Gastroesophageal sphincter (tissue), 4 donors: ENCODE measurements at regions not wholly inside any gene's neighbourhood (a gene's known extent, or its start where the extent isn't known, plus 50 kb on each side); places are given as distances from the start of the nearest gene placed in this dataset.

Experiments
- ATAC-seq: fragments of 150-250 bp; one replicate; pipeline ENCODE4 v1.9.1; 2016; ENCODE audit warnings: mild to moderate bottlenecking, moderate library complexity
- H3K27ac ChIP-seq, 4 donors: fragments of 200-600 bp; sonication (generic) in 3 of 4; 1 replicate in 3 of 4; 2 replicates in 1 of 4; pipeline ENCODE4 v1.5.1; 2016 to 2019
- H3K27me3 ChIP-seq: fragments of 200-600 bp; sonication (generic); one replicate; pipeline ENCODE4 v1.5.1; 2019
- H3K36me3 ChIP-seq, 2 donors: fragments of 200-600 bp; sonication (generic); one replicate each; pipeline ENCODE4 v1.5.1; 2019; ENCODE audit warnings: control low read depth in 1 of 2
- H3K4me1 ChIP-seq, 3 donors: fragments of 200-600 bp; sonication (generic); 1 replicate in 2 of 3; 2 replicates in 1 of 3; pipeline ENCODE4 v1.5.1; 2016 to 2019; ENCODE audit warnings: control low read depth in 2 of 3
- H3K4me3 ChIP-seq, 2 donors: fragments of 200-600 bp; sonication (generic); one replicate each; pipeline ENCODE4 v1.5.1; 2019; ENCODE audit warnings: mild to moderate bottlenecking in 1 of 2, moderate library complexity in 1 of 2
- H3K9me3 ChIP-seq, 3 donors: fragments of 200-600 bp; sonication (generic); one replicate each; pipeline ENCODE4 v1.5.1; 2017 to 2019; ENCODE audit warnings: control low read depth in 2 of 3
- CTCF ChIP-seq, 4 experiments: fragments of 200-600 bp in 2 of 4; fragments of 450-650 bp in 2 of 4; sonication (generic) in 1 of 4; IDR thresholded peaks; one replicate each; pipeline ENCODE4 v1.5.1; 2017 to 2019; ENCODE audit warnings: antibody characterized with exemption in 4 of 4, mild to moderate bottlenecking in 2 of 4, moderate library complexity in 2 of 4
- EP300 ChIP-seq: sonication (generic); formaldehyde crosslinking; IDR thresholded peaks from one replicate; pipeline ENCODE4 v1.6.1; 2017; ENCODE audit warnings: antibody characterized with exemption, mild to moderate bottlenecking
- POLR2A ChIP-seq, 2 donors: fragments of 450-650 bp; IDR thresholded peaks; one replicate each; pipeline ENCODE4 v1.6.1; 2017; ENCODE audit warnings: antibody characterized with exemption in 2 of 2, mild to moderate bottlenecking in 2 of 2, moderate library complexity in 1 of 2
- POLR2AphosphoS5 ChIP-seq: sonication (generic); formaldehyde crosslinking; IDR thresholded peaks from one replicate; pipeline ENCODE4 v1.6.1; 2017; ENCODE audit warnings: antibody characterized with exemption
- WGBS, 2 donors: methylation state at CpG; one replicate each; pipeline ENCODE4 v1.1.5; 2018; ENCODE audit warnings: low coverage in 1 of 2; 5-methylcytosine and 5-hydroxymethylcytosine counted together

- peaks cover 0 to 85% (median 0%) of the 10 kb centered on the region in 3 donors for H3K9me3 ChIP-seq
- 50% methylated on average over 1 of the region's 3 CpGs; no CpG with 5 or more reads in 1 of the 2 donors for WGBS, 2 donors
- H3K27ac ChIP-seq: no peak overlapping the region
- no peaks in the 10 kb centered on the region for H3K27me3 ChIP-seq
- H3K4me1 ChIP-seq: no peaks in the 10 kb centered on the region
- no peak overlapping the region for H3K4me3 ChIP-seq
- no peak for ATAC-seq
- H3K36me3 ChIP-seq: no peaks in the 10 kb centered on the region
- TF ChIP-seq EP300 (no peak), CTCF (IDR thresholded peaks at IDR 0.05) (no peak)
Measured at GRCh38 chr15:25236861-25237155, 202.0 kb downstream of the UBE3A start.

- Histone ChIP-seq H3K9me3 (peaks cover 0 to 85% (median 0%) of the 10 kb centered on the region in 3 donors), H3K4me3 (no peak overlapping the region), H3K36me3 (no peaks in the 10 kb centered on the region), H3K27ac (no peak overlapping the region), H3K4me1 (no peaks in the 10 kb centered on the region), H3K27me3 (no peaks in the 10 kb centered on the region)
- 90% methylated on average over 2 of the region's 14 CpGs; no CpG with 5 or more reads in 1 of the 2 donors for WGBS, 2 donors
- ATAC-seq: no peak
- no peak for TF ChIP-seq POLR2A (IDR thresholded peaks at IDR 0.05)
Measured at GRCh38 chr15:25237291-25237978, 201.4 kb downstream of the UBE3A start.

- Histone ChIP-seq H3K27ac (no peak overlapping the region), H3K4me1 (no peaks in the 10 kb centered on the region), H3K27me3 (no peaks in the 10 kb centered on the region), H3K9me3 (peaks cover 0 to 84% (median 0%) of the 10 kb centered on the region in 3 donors), H3K4me3 (no peak overlapping the region), H3K36me3 (no peaks in the 10 kb centered on the region)
- no peak for ATAC-seq
- WGBS, 2 donors: 93 to 94% methylated on average over 5 of the region's 11 CpGs
- no peak for TF ChIP-seq POLR2A (IDR thresholded peaks at IDR 0.05)
- no peak for TF ChIP-seq EP300
- no peak for TF ChIP-seq CTCF (IDR thresholded peaks at IDR 0.05)
- no peak for TF ChIP-seq POLR2AphosphoS5
Measured at GRCh38 chr15:25238126-25238525, 200.7 kb downstream of the UBE3A start.

- no peak overlapping the region for H3K4me3 ChIP-seq
- H3K27ac ChIP-seq: no peak overlapping the region
- whole genome bisulfite sequencing, 2 donors: 60% methylated on average over 1 of the region's 8 CpGs; no CpG with 5 or more reads in 1 of the 2 donors
- no peak for ATAC-seq
- no peak for TF ChIP-seq POLR2A (IDR thresholded peaks at IDR 0.05)
- TF ChIP-seq CTCF (IDR thresholded peaks at IDR 0.05): no peak
- no peak for TF ChIP-seq EP300
- no peak for TF ChIP-seq POLR2AphosphoS5
- H3K9me3 ChIP-seq: peaks cover 0 to 86% (median 0%) of the 10 kb centered on the region in 3 donors
- no peaks in the 10 kb centered on the region for H3K36me3 ChIP-seq
- no peaks in the 10 kb centered on the region for H3K27me3 ChIP-seq
- H3K4me1 ChIP-seq: no peaks in the 10 kb centered on the region
Measured at GRCh38 chr15:25238716-25239470, 199.9 kb downstream of the UBE3A start.

GRCh38 chr15:25239471-25240345 lies 199.1 kb downstream of the UBE3A start:
- WGBS, 2 donors: 90% methylated on average over 2 of the region's 9 CpGs; no CpG with 5 or more reads in 1 of the 2 donors
- no peaks in the 10 kb centered on the region for H3K36me3 ChIP-seq
- H3K9me3 ChIP-seq: peaks cover 0 to 83% (median 0%) of the 10 kb centered on the region in 3 donors
- no peak overlapping the region for H3K4me3 ChIP-seq
- no peak overlapping the region for H3K27ac ChIP-seq
- H3K4me1 ChIP-seq: no peaks in the 10 kb centered on the region
- H3K27me3 ChIP-seq: no peaks in the 10 kb centered on the region
- no peak for ATAC-seq
- TF ChIP-seq CTCF (IDR thresholded peaks at IDR 0.05) (no peak), POLR2A (IDR thresholded peaks at IDR 0.05) (no peak), POLR2AphosphoS5 (no peak), EP300 (no peak)
